GM10248 (cell line): ENCODE measurements at regions not wholly inside any gene's neighbourhood (a gene's known extent, or its start where the extent isn't known, plus 50 kb on each side); places are given as distances from the start of the nearest gene placed in this dataset.

ENCODE experiments used
- CTCF ChIA-PET: fragments of 300-600 bp; sonication (Branson Sonifier 250); formaldehyde crosslinking; extraction: SDS; loops from one replicate; lab custom pipeline; 2021; ENCODE audit warnings: antibody characterized with exemption; lab: Yijun Ruan, JAX
- POLR2A ChIA-PET: fragments of 350-650 bp; sonication (Branson Sonifier 250); formaldehyde crosslinking; extraction: SDS; loops from one replicate; lab custom pipeline; 2020; ENCODE audit warnings: antibody characterized with exemption; lab: Yijun Ruan, JAX
- DNase-seq: peaks from one replicate; pipeline ENCODE4 v3.0.0; 2012; ENCODE audit errors: extremely low spot score
- CTCF ChIP-seq: IDR thresholded peaks from 2 replicates; pipeline ENCODE4 v1.5.1; 2012; ENCODE audit warnings: mild to moderate bottlenecking, low read depth; ENCODE audit errors: extremely low read depth, missing control alignments, control extremely low read depth

GRCh38 chr14:42664190-42664589 is 1057.5 kb downstream of the LRFN5 start:
- DNase-seq, result no peak
- ChIA-PET CTCF (interaction anchor here (1.4 kb wide), 1 partner anchor 8 kb away, joined by 3 read pairs; no protein-coding TSS in a partner anchor), POLR2A (no interaction called here)
- no peak for TF ChIP-seq CTCF

- CTCF ChIA-PET, result no interaction called here
- no peak for TF ChIP-seq CTCF
- POLR2A ChIA-PET, result no interaction called here
- DNase-seq, result no peak
Measured at GRCh38 chr14:42654707-42655106, 1048.0 kb downstream of the LRFN5 start.

GRCh38 chr14:42642787-42643186 is 1036.1 kb downstream of the LRFN5 start:
- ChIA-PET CTCF (no interaction called here), POLR2A (no interaction called here)
- no peak for DNase-seq
- TF ChIP-seq CTCF, result no peak

GRCh38 chr14:42633504-42634095 is 1026.9 kb downstream of the LRFN5 start:
- TF ChIP-seq CTCF, result no peak
- CTCF ChIA-PET, result no interaction called here
- POLR2A ChIA-PET, result no interaction called here
- DNase-seq, result no peak

GRCh38 chr14:42629553-42629952 is 1022.9 kb downstream of the LRFN5 start:
- no peak for DNase-seq
- no peak for TF ChIP-seq CTCF
- CTCF ChIA-PET, result no interaction called here
- POLR2A ChIA-PET, result no interaction called here

GRCh38 chr14:42628602-42629001 is 1021.9 kb downstream of the LRFN5 start:
- CTCF ChIA-PET, result no interaction called here
- no peak for DNase-seq
- POLR2A ChIA-PET, result no interaction called here
- no peak for TF ChIP-seq CTCF

- no peak for TF ChIP-seq CTCF
- ChIA-PET CTCF (no interaction called here), POLR2A (no interaction called here)
- no peak for DNase-seq
Measured at GRCh38 chr14:42626986-42627385, 1020.3 kb downstream of the LRFN5 start.
